CD8-positive, alpha-beta memory T cell (primary cell): ENCODE measurements at regions not wholly inside any gene's neighbourhood (a gene's known extent, or its start where the extent isn't known, plus 50 kb on each side); places are given as distances from the start of the nearest gene placed in this dataset.

ENCODE experiments used
- CTCF ChIA-PET: fragments of 350-600 bp; sonication (Branson Sonifier 250); formaldehyde crosslinking; loops from one replicate; lab custom pipeline; 2021; ENCODE audit warnings: antibody characterized with exemption; lab: Charles Lee
- POLR2A ChIA-PET: fragments of 350-600 bp; sonication (Branson Sonifier 250); formaldehyde crosslinking; loops from one replicate; lab custom pipeline; 2021; ENCODE audit warnings: antibody characterized with exemption; lab: Charles Lee
- DNase-seq, 5 donors: peaks; one replicate each; pipeline versions ENCODE4 v3.0.0 to v3.0.0-alpha.2; 2020 to 2022; ENCODE audit warnings: mixed read lengths in 1 of 5
- H3K27ac ChIP-seq: one replicate; pipeline ENCODE4 v1.7.0; 2013; ENCODE audit warnings: low read depth, mild to moderate bottlenecking, low read length, moderate library complexity
- H3K27me3 ChIP-seq: 2 replicates; pipeline ENCODE4 v1.7.0; 2013; ENCODE audit warnings: low read length, mild to moderate bottlenecking; ENCODE audit not compliant: insufficient read depth, poor library complexity, severe bottlenecking
- H3K36me3 ChIP-seq: 2 replicates; pipeline ENCODE4 v1.7.0; 2013; ENCODE audit warnings: mild to moderate bottlenecking, low read length, moderate library complexity; ENCODE audit not compliant: insufficient read depth
- H3K4me1 ChIP-seq: 2 replicates; pipeline ENCODE4 v1.7.0; 2013; ENCODE audit warnings: mild to moderate bottlenecking, low read length, moderate library complexity; ENCODE audit not compliant: insufficient read depth
- H3K4me3 ChIP-seq: 2 replicates; pipeline ENCODE4 v1.7.0; 2013; ENCODE audit warnings: mild to moderate bottlenecking, low read length
- H3K9me3 ChIP-seq: 2 replicates; pipeline ENCODE4 v1.7.0; 2013; ENCODE audit warnings: mild to moderate bottlenecking, low read length
- H3K27ac Mint-ChIP-seq, 8 donors: one replicate each; pipeline ENCODE4 v1.8.0; 2020 to 2021; ENCODE audit warnings: mixed read lengths in 8 of 8, mild to moderate bottlenecking in 6 of 8, inconsistent platforms in 3 of 8, moderate library complexity in 3 of 8
- H3K27me3 Mint-ChIP-seq, 2 donors: one replicate each; pipeline ENCODE4 v1.8.0; 2020 to 2021; ENCODE audit warnings: mixed read lengths in 2 of 2, mild to moderate bottlenecking in 1 of 2, moderate library complexity in 1 of 2
- H3K36me3 Mint-ChIP-seq, 3 donors: one replicate each; pipeline ENCODE4 v1.8.0; 2020 to 2021; ENCODE audit warnings: mixed read lengths in 3 of 3, inconsistent platforms in 1 of 3, mild to moderate bottlenecking in 1 of 3
- H3K4me1 Mint-ChIP-seq, 3 donors: one replicate each; pipeline ENCODE4 v1.8.0; 2020 to 2021; ENCODE audit warnings: mixed read lengths in 3 of 3, inconsistent platforms in 1 of 3, mild to moderate bottlenecking in 1 of 3
- H3K4me3 Mint-ChIP-seq, 7 donors: one replicate each; pipeline ENCODE4 v1.8.0; 2020 to 2021; ENCODE audit warnings: mixed read lengths in 7 of 7, mild to moderate bottlenecking in 6 of 7, moderate library complexity in 4 of 7, inconsistent platforms in 2 of 7
- H3K9me3 Mint-ChIP-seq, 5 donors: one replicate each; pipeline ENCODE4 v1.8.0; 2020 to 2022; ENCODE audit warnings: mixed read lengths in 5 of 5, mild to moderate bottlenecking in 3 of 5, moderate library complexity in 2 of 5, inconsistent platforms in 1 of 5

- H3K36me3 ChIP-seq = no peaks in the 10 kb centered on the region
- Mint-ChIP-seq H3K36me3 (peaks cover 3 to 11% (median 4%) of the 10 kb centered on the region in 3 donors), H3K27ac (peak overlapping the region in 1 of 8 donors; percentile 50), H3K4me3 (no peak overlapping the region), H3K27me3 (no peaks in the 10 kb centered on the region), H3K4me1 (peaks cover 0 to 5% (median 3%) of the 10 kb centered on the region in 3 donors), H3K9me3 (peaks cover 0 to 4% (median 0%) of the 10 kb centered on the region in 5 donors)
- no peaks in the 10 kb centered on the region for H3K9me3 ChIP-seq
- DNase-seq = no peak
- H3K4me3 ChIP-seq = no peak overlapping the region
- H3K27me3 ChIP-seq = no peaks in the 10 kb centered on the region
- ChIA-PET POLR2A (no interaction called here), CTCF (no interaction called here)
- H3K27ac ChIP-seq = no peak overlapping the region
- no peaks in the 10 kb centered on the region for H3K4me1 ChIP-seq
These were observed 109.2 kb downstream of the ANXA2R start for GRCh38 chr5:42930934-42931333.

- no peak overlapping the region for H3K4me3 Mint-ChIP-seq
- ChIA-PET CTCF (no interaction called here), POLR2A (interaction anchor here (0.6 kb wide), 2 partner anchors 32 to 124 kb away, joined by 5 read pairs; no protein-coding TSS in a partner anchor)
- H3K36me3 ChIP-seq = no peaks in the 10 kb centered on the region
- peaks cover 3 to 9% (median 4%) of the 10 kb centered on the region in 3 donors for H3K36me3 Mint-ChIP-seq
- no peak overlapping the region for H3K27ac Mint-ChIP-seq
- H3K27ac ChIP-seq = no peak overlapping the region
- H3K9me3 ChIP-seq = no peaks in the 10 kb centered on the region
- no peak overlapping the region for H3K4me3 ChIP-seq
- H3K4me1 ChIP-seq = no peaks in the 10 kb centered on the region
- no peaks in the 10 kb centered on the region for H3K27me3 Mint-ChIP-seq
- H3K27me3 ChIP-seq = no peaks in the 10 kb centered on the region
- peaks cover 0 to 4% (median 0%) of the 10 kb centered on the region in 5 donors for H3K9me3 Mint-ChIP-seq
- H3K4me1 Mint-ChIP-seq = peaks cover 0 to 5% (median 3%) of the 10 kb centered on the region in 3 donors
- DNase-seq = no peak
These were observed 110.2 kb downstream of the ANXA2R start for GRCh38 chr5:42929871-42930270.

- Mint-ChIP-seq H3K9me3 (peaks cover 0 to 4% (median 0%) of the 10 kb centered on the region in 5 donors), H3K4me1 (peaks cover 0 to 5% (median 1%) of the 10 kb centered on the region in 3 donors), H3K27ac (peak overlapping the region in 1 of 8 donors; percentile 80), H3K4me3 (no peak overlapping the region), H3K27me3 (no peaks in the 10 kb centered on the region), H3K36me3 (peaks cover under 1 to 9% (median 3%) of the 10 kb centered on the region in 3 donors)
- no peaks in the 10 kb centered on the region for H3K4me1 ChIP-seq
- no peak for DNase-seq
- H3K4me3 ChIP-seq = no peak overlapping the region
- ChIA-PET CTCF (interaction anchor here (1.0 to 1.2 kb wide), 2 partner anchors 19 to 22 kb away, joined by 3 to 4 read pairs; no protein-coding TSS in a partner anchor), POLR2A (no interaction called here)
- no peaks in the 10 kb centered on the region for H3K27me3 ChIP-seq
- no peaks in the 10 kb centered on the region for H3K9me3 ChIP-seq
- H3K27ac ChIP-seq = no peak overlapping the region
- H3K36me3 ChIP-seq = no peaks in the 10 kb centered on the region
These were observed 112.4 kb downstream of the ANXA2R start for GRCh38 chr5:42927730-42928129.

GRCh38 chr5:42924686-42925085 lies 113.0 kb upstream of the SELENOP start:
- H3K36me3 ChIP-seq = no peaks in the 10 kb centered on the region
- ChIA-PET POLR2A (interaction anchor here (1.1 kb wide), 1 partner anchor 83 kb away, joined by 8 read pairs; no protein-coding TSS in a partner anchor), CTCF (no interaction called here)
- H3K4me3 ChIP-seq = no peak overlapping the region
- Mint-ChIP-seq H3K4me1 (peaks cover 0 to 2% (median 0%) of the 10 kb centered on the region in 3 donors), H3K36me3 (no peaks in the 10 kb centered on the region), H3K27me3 (no peaks in the 10 kb centered on the region), H3K27ac (peak overlapping the region in 1 of 8 donors; percentile 72), H3K4me3 (no peak overlapping the region), H3K9me3 (no peaks in the 10 kb centered on the region)
- DNase-seq = no peak
- H3K4me1 ChIP-seq = no peaks in the 10 kb centered on the region
- no peak overlapping the region for H3K27ac ChIP-seq
- no peaks in the 10 kb centered on the region for H3K9me3 ChIP-seq
- no peaks in the 10 kb centered on the region for H3K27me3 ChIP-seq

GRCh38 chr5:42924226-42924625 lies 112.5 kb upstream of the SELENOP start:
- Mint-ChIP-seq H3K9me3 (no peaks in the 10 kb centered on the region), H3K4me3 (no peak overlapping the region), H3K4me1 (no peaks in the 10 kb centered on the region), H3K27me3 (no peaks in the 10 kb centered on the region), H3K27ac (no peak overlapping the region), H3K36me3 (no peaks in the 10 kb centered on the region)
- Histone ChIP-seq H3K27ac (no peak overlapping the region), H3K4me1 (no peaks in the 10 kb centered on the region), H3K36me3 (no peaks in the 10 kb centered on the region), H3K27me3 (no peaks in the 10 kb centered on the region), H3K4me3 (no peak overlapping the region), H3K9me3 (no peaks in the 10 kb centered on the region)
- POLR2A ChIA-PET = interaction anchor here (1.1 to 1.5 kb wide), 2 partner anchors 26 to 83 kb away, joined by 4 to 8 read pairs; no protein-coding TSS in a partner anchor
- CTCF ChIA-PET = no interaction called here
- no peak for DNase-seq

GRCh38 chr5:42923710-42924109 lies 112.0 kb upstream of the SELENOP start:
- no peaks in the 10 kb centered on the region for H3K9me3 ChIP-seq
- no peak overlapping the region for H3K4me3 ChIP-seq
- H3K36me3 Mint-ChIP-seq = no peaks in the 10 kb centered on the region
- H3K4me3 Mint-ChIP-seq = no peak overlapping the region
- no peak for DNase-seq
- H3K9me3 Mint-ChIP-seq = no peaks in the 10 kb centered on the region
- H3K27ac Mint-ChIP-seq = peak overlapping the region in 1 of 8 donors; percentile 21
- H3K27me3 ChIP-seq = no peaks in the 10 kb centered on the region
- no peaks in the 10 kb centered on the region for H3K36me3 ChIP-seq
- H3K27me3 Mint-ChIP-seq = no peaks in the 10 kb centered on the region
- POLR2A ChIA-PET = interaction anchor here (1.1 to 1.5 kb wide), 2 partner anchors 26 to 84 kb away, joined by 4 to 8 read pairs; no protein-coding TSS in a partner anchor
- no peaks in the 10 kb centered on the region for H3K4me1 ChIP-seq
- no peak overlapping the region for H3K27ac ChIP-seq
- CTCF ChIA-PET = interaction anchor here (1.2 kb wide), 1 partner anchor 34 kb away, joined by 4 read pairs; no protein-coding TSS in a partner anchor
- H3K4me1 Mint-ChIP-seq = no peaks in the 10 kb centered on the region

- H3K9me3 ChIP-seq = no peaks in the 10 kb centered on the region
- H3K9me3 Mint-ChIP-seq = no peaks in the 10 kb centered on the region
- no peaks in the 10 kb centered on the region for H3K4me1 ChIP-seq
- H3K27ac Mint-ChIP-seq = peak overlapping the region in 1 of 8 donors; percentile 85
- H3K4me3 Mint-ChIP-seq = no peak overlapping the region
- no peak overlapping the region for H3K4me3 ChIP-seq
- ChIA-PET POLR2A (no interaction called here), CTCF (no interaction called here)
- H3K36me3 Mint-ChIP-seq = no peaks in the 10 kb centered on the region
- DNase-seq = no peak
- H3K27ac ChIP-seq = no peak overlapping the region
- H3K4me1 Mint-ChIP-seq = no peaks in the 10 kb centered on the region
- H3K36me3 ChIP-seq = no peaks in the 10 kb centered on the region
- H3K27me3 ChIP-seq = no peaks in the 10 kb centered on the region
- H3K27me3 Mint-ChIP-seq = no peaks in the 10 kb centered on the region
These were observed 107.9 kb upstream of the SELENOP start for GRCh38 chr5:42919600-42919999.

- H3K27ac Mint-ChIP-seq = no peak overlapping the region
- Histone ChIP-seq H3K4me3 (no peak overlapping the region), H3K4me1 (no peaks in the 10 kb centered on the region), H3K36me3 (no peaks in the 10 kb centered on the region), H3K27me3 (no peaks in the 10 kb centered on the region), H3K27ac (no peak overlapping the region), H3K9me3 (no peaks in the 10 kb centered on the region)
- no peaks in the 10 kb centered on the region for H3K9me3 Mint-ChIP-seq
- peaks cover 2 to 5% (median 4%) of the 10 kb centered on the region in 3 donors for H3K4me1 Mint-ChIP-seq
- ChIA-PET POLR2A (interaction anchor here (0.6 kb wide), 1 partner anchor 94 kb away, joined by 10 read pairs; no protein-coding TSS in a partner anchor), CTCF (interaction anchor here (0.8 to 1.5 kb wide), 2 partner anchors 34 to 126 kb away, joined by 3 to 4 read pairs; no protein-coding TSS in a partner anchor)
- H3K36me3 Mint-ChIP-seq = no peaks in the 10 kb centered on the region
- DNase-seq = no peak
- H3K4me3 Mint-ChIP-seq = no peak overlapping the region
- no peaks in the 10 kb centered on the region for H3K27me3 Mint-ChIP-seq
These were observed 103.7 kb upstream of the SELENOP start for GRCh38 chr5:42915306-42915866.
